ENCODE measurements at regions not wholly inside any gene's neighbourhood (a gene's known extent, or its start where the extent isn't known, plus 50 kb on each side); places are given as distances from the start of the nearest gene placed in this dataset.
"Not testable (repeated sequence)": the region's sequence is repeated elsewhere in the genome, so short reads cannot be mapped to it uniquely, and the experiment has no call there.

DNA sequence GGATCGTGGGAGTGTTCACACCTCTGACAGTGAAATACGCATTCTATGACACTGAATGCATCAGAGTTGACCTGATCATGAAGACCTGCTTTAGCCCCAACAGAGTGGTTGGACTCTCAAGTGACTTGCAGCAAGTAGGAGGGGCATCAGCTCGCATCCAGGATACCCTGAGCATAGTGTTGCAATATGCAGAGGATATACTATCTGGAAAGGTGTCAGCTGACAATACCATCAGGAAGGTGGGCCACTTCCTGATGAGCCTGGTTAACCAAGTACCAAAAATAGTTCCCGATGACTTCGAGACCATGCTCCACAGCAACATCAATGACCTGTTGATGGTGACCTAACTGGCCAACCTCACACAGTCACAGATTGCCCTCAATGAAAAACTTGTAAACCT is 190.2 kb upstream of the TPTE start:
- TF ChIP-seq, protein P1, sequence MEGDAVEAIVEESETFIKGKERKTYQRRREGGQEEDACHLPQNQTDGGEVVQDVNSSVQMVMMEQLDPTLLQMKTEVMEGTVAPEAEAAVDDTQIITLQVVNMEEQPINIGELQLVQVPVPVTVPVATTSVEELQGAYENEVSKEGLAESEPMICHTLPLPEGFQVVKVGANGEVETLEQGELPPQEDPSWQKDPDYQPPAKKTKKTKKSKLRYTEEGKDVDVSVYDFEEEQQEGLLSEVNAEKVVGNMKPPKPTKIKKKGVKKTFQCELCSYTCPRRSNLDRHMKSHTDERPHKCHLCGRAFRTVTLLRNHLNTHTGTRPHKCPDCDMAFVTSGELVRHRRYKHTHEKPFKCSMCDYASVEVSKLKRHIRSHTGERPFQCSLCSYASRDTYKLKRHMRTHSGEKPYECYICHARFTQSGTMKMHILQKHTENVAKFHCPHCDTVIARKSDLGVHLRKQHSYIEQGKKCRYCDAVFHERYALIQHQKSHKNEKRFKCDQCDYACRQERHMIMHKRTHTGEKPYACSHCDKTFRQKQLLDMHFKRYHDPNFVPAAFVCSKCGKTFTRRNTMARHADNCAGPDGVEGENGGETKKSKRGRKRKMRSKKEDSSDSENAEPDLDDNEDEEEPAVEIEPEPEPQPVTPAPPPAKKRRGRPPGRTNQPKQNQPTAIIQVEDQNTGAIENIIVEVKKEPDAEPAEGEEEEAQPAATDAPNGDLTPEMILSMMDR (IDR thresholded peaks at IDR 0.05): not testable (repeated sequence)
- TF ChIP-seq POLR2AphosphoS5 (IDR thresholded peaks at IDR 0.05); POLR2A (IDR thresholded peaks at IDR 0.05; ENCODE audit: low read depth); EP300 (IDR thresholded peaks at IDR 0.05): not testable (repeated sequence)

Measured in esophagus muscularis mucosa (tissue), 4 donors.